HCT116 (cell line): ENCODE measurements at regions not wholly inside any gene's neighbourhood (a gene's known extent, or its start where the extent isn't known, plus 50 kb on each side); places are given as distances from the start of the nearest gene placed in this dataset.
"Not testable (repeated sequence)": the region's sequence is repeated elsewhere in the genome, so short reads cannot be mapped to it uniquely, and the experiment has no call there.

ENCODE experiments used
- JUND ChIP-seq: IDR thresholded peaks from 2 replicates; pipeline ENCODE4 v1.6.1; 2012
- POLR2A ChIP-seq: IDR thresholded peaks from 2 replicates; pipeline ENCODE4 v1.7.0; 2011; ENCODE audit warnings: borderline replicate concordance; ENCODE audit not compliant: insufficient read depth, insufficient read length; ENCODE audit errors: extremely low read depth
- POLR2AphosphoS5 ChIP-seq: IDR thresholded peaks from 2 replicates; pipeline ENCODE4 v1.6.1; 2011; ENCODE audit warnings: mild to moderate bottlenecking, low read depth, low read length, moderate library complexity
- YY1 ChIP-seq: IDR thresholded peaks from 2 replicates; pipeline ENCODE4 v1.6.1; 2011; ENCODE audit warnings: low read length, low read depth, moderate library complexity, mild to moderate bottlenecking; ENCODE audit not compliant: insufficient replicate concordance; ENCODE audit errors: extremely low read depth
- ZFX ChIP-seq: fragments of 450-650 bp; IDR thresholded peaks from 2 replicates; pipeline ENCODE4 v1.6.1; 2017
- TF ChIP-seq, protein P1 (sequence below), 3 experiments: fragments of 200-600 bp in 1 of 3; sonication (generic) in 1 of 3; IDR thresholded peaks in 2 of 3; conservative IDR thresholded peaks in 1 of 3; 2 replicates each; pipeline ENCODE4 v1.5.1; 2012 to 2017; ENCODE audit warnings: low read depth in 2 of 3, low read length in 2 of 3, antibody characterized with exemption in 1 of 3, borderline replicate concordance in 1 of 3, control low read depth in 1 of 3, mild to moderate bottlenecking in 1 of 3, mixed read lengths in 1 of 3, mixed run types in 1 of 3, moderate library complexity in 1 of 3; ENCODE audit not compliant: insufficient read depth in 1 of 3

DNA sequence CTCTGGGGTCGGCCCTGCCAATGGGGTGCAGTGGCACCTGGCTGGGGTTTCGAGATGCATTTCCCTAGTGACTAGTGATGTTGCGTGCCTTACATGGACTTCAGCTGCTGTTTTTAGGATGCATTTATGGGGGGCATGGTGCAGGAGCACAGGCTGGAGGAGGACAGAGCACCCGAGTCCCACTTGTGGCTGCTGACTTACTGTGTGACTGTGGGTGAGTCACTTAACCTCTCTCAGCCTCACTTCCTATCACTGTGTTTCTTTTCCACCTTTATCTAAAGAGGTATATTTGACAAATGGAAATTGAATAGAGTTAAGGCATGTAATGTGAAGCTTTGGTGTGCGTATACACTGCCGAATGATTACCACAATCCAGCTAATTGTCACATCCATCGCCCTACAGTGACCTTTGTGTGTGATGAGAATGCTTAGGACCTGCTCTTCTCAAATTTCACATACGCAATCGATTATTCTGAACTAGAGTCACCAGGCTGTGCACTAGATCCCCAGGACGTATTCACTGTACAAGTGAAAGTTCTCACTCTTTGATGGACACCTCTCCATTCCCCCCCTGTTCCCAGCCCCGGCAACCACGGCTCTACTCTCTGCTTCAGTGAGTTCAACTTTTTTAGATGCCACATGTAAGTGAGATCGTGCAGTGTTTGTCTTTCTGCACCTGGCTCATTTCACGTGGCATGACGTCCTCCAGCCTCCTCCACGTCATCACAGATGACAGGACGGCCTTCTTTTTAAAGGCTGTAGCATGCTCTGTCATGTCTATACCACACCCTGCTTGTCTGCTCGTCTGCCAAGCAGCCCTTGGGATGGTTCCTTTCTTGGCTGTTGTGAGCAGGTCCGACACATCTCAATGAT is 202.3 kb downstream of the NPIPB11 start:
- TF ChIP-seq, protein P1, sequence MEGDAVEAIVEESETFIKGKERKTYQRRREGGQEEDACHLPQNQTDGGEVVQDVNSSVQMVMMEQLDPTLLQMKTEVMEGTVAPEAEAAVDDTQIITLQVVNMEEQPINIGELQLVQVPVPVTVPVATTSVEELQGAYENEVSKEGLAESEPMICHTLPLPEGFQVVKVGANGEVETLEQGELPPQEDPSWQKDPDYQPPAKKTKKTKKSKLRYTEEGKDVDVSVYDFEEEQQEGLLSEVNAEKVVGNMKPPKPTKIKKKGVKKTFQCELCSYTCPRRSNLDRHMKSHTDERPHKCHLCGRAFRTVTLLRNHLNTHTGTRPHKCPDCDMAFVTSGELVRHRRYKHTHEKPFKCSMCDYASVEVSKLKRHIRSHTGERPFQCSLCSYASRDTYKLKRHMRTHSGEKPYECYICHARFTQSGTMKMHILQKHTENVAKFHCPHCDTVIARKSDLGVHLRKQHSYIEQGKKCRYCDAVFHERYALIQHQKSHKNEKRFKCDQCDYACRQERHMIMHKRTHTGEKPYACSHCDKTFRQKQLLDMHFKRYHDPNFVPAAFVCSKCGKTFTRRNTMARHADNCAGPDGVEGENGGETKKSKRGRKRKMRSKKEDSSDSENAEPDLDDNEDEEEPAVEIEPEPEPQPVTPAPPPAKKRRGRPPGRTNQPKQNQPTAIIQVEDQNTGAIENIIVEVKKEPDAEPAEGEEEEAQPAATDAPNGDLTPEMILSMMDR (IDR thresholded peaks at IDR 0.05 in 2 of 3, conservative IDR thresholded peaks at IDR 0.05 in 1 of 3; ENCODE audit: borderline replicate concordance in 1 of 3, insufficient read depth in 1 of 3, low read depth in 2 of 3, low read length in 2 of 3) = not testable (repeated sequence)
- not testable (repeated sequence) for TF ChIP-seq POLR2A, YY1, POLR2AphosphoS5, ZFX, JUND
